PC-3 (cell line): ENCODE measurements at regions not wholly inside any gene's neighbourhood (a gene's known extent, or its start where the extent isn't known, plus 50 kb on each side); places are given as distances from the start of the nearest gene placed in this dataset.

Experiments
- ATAC-seq: fragments of 200-7000 bp; cut with Tn5 transposase; 2 replicates; pipeline ENCODE4 v1.9.1; 2020; ENCODE audit warnings: mild to moderate bottlenecking, moderate library complexity
- BruUV-seq: library from RNA; stranded (reverse); fragments of 400-500 nt; replicated peaks from 2 replicates; lab custom pipeline; 2021; lab: Mats Ljungman, UMichigan
- CTCF ChIA-PET: fragments of 300-600 bp; sonication (Branson Sonifier 250); formaldehyde crosslinking; loops from one replicate; lab custom pipeline; 2022; ENCODE audit warnings: antibody characterized with exemption; lab: Charles Lee
- POLR2A ChIA-PET: fragments of 300-600 bp; sonication (Branson Sonifier 250); formaldehyde crosslinking; loops from one replicate; lab custom pipeline; 2022; ENCODE audit warnings: antibody characterized with exemption; ENCODE audit not compliant: unreplicated experiment; lab: Charles Lee
- DNase-seq: peaks from one replicate; pipeline ENCODE4 v3.0.0-alpha.2; 2015
- H2AFZ ChIP-seq: fragments of 300-600 bp; sonication (generic); 2 replicates; pipeline ENCODE4 v1.6.0; 2016; ENCODE audit warnings: antibody characterized with exemption, low read length
- H3F3A ChIP-seq: fragments of 300-600 bp; sonication (generic); one replicate; pipeline ENCODE4 v1.6.0; 2017; ENCODE audit warnings: antibody characterized with exemption, low read length, control low read depth, mild to moderate bottlenecking; ENCODE audit not compliant: unreplicated experiment
- H3K27ac ChIP-seq: fragments of 300-600 bp; sonication (generic); 2 replicates; pipeline ENCODE4 v1.5.1; 2016; ENCODE audit warnings: mild to moderate bottlenecking, low read length
- H3K27me3 ChIP-seq: fragments of 300-600 bp; sonication (generic); 2 replicates; pipeline ENCODE4 v1.6.1; 2016; ENCODE audit warnings: low read length, mixed read lengths
- H3K36me3 ChIP-seq: fragments of 300-600 bp; sonication (generic); 2 replicates; pipeline ENCODE4 v1.6.1; 2016; ENCODE audit warnings: low read depth, mixed run types, low read length, mixed read lengths
- H3K4me1 ChIP-seq: fragments of 300-600 bp; sonication (generic); 2 replicates; pipeline ENCODE4 v1.5.1; 2016; ENCODE audit warnings: low read length; ENCODE audit not compliant: insufficient read depth
- H3K4me2 ChIP-seq: fragments of 300-600 bp; sonication (generic); 2 replicates; pipeline ENCODE4 v1.6.0; 2016; ENCODE audit warnings: low read length
- H3K4me3 ChIP-seq: fragments of 300-600 bp; sonication (generic); 2 replicates; pipeline ENCODE4 v1.5.1; 2016; ENCODE audit warnings: mild to moderate bottlenecking, low read length, mixed read lengths
- H3K79me2 ChIP-seq: fragments of 300-600 bp; sonication (generic); 2 replicates; pipeline ENCODE4 v1.6.1; 2017; ENCODE audit warnings: low read length, mixed read lengths
- H3K9ac ChIP-seq: fragments of 300-600 bp; sonication (generic); 2 replicates; pipeline ENCODE4 v1.6.0; 2016; ENCODE audit warnings: mild to moderate bottlenecking, low read length
- H3K9me2 ChIP-seq: fragments of 300-600 bp; sonication (generic); replicated peaks from 2 replicates; pipeline ENCODE4 v1.6.1; 2016; ENCODE audit warnings: mixed run types, low read length, mixed read lengths
- H3K9me3 ChIP-seq: fragments of 300-600 bp; sonication (generic); 2 replicates; pipeline ENCODE4 v1.6.1; 2016; ENCODE audit warnings: low read length, mixed read lengths
- H4K20me1 ChIP-seq: fragments of 300-600 bp; sonication (generic); 2 replicates; pipeline ENCODE4 v1.6.1; 2016; ENCODE audit warnings: low read length, mixed read lengths
- EZH2 ChIP-seq: fragments of 300-600 bp; sonication (generic); IDR thresholded peaks from one replicate; pipeline ENCODE4 v1.6.1; 2017; ENCODE audit warnings: antibody characterized with exemption, mild to moderate bottlenecking, low read length; ENCODE audit not compliant: unreplicated experiment
- EZH2phosphoT487 ChIP-seq: fragments of 300-600 bp; sonication (generic); IDR thresholded peaks from 2 replicates; pipeline ENCODE4 v1.6.1; 2018; ENCODE audit warnings: mild to moderate bottlenecking, antibody characterized with exemption, low read length, borderline replicate concordance
- intact Hi-C: fragments of 100-400 bp; cut with micrococcal nuclease; formaldehyde crosslinking; loops from 2 replicates; pipeline ENCODE4 v1.9.0; 2023
- TF ChIP-seq, protein P1 (sequence below): fragments of 300-600 bp; sonication (generic); conservative IDR thresholded peaks from 2 replicates; pipeline ENCODE4 v1.5.1; 2017; ENCODE audit warnings: antibody characterized with exemption, low read depth, mild to moderate bottlenecking, low read length

DNA sequence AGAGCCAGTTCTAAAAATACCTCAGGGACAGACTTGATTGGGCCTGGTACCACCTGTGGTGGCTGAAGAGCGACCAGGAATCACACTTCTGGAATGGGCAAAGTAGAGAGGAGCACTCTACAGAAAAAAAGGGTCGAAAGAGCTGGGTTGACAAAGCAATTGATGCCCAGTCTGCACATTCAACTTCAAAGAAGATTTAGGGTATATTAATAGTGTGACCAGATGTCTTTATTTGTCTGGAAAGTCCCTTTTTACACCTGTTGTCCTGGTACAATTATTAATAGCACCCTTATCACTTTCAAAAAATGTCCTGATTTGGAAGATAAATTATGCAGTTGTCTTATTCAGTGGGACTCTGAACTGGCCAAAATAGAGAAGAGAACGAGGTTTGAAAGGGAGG, 137.5 kb downstream of the DYRK2 start:
- H3K36me3 ChIP-seq = no peaks in the 10 kb centered on the region
- TF ChIP-seq EZH2 (no peak), EZH2phosphoT487 (no peak)
- TF ChIP-seq, protein P1, sequence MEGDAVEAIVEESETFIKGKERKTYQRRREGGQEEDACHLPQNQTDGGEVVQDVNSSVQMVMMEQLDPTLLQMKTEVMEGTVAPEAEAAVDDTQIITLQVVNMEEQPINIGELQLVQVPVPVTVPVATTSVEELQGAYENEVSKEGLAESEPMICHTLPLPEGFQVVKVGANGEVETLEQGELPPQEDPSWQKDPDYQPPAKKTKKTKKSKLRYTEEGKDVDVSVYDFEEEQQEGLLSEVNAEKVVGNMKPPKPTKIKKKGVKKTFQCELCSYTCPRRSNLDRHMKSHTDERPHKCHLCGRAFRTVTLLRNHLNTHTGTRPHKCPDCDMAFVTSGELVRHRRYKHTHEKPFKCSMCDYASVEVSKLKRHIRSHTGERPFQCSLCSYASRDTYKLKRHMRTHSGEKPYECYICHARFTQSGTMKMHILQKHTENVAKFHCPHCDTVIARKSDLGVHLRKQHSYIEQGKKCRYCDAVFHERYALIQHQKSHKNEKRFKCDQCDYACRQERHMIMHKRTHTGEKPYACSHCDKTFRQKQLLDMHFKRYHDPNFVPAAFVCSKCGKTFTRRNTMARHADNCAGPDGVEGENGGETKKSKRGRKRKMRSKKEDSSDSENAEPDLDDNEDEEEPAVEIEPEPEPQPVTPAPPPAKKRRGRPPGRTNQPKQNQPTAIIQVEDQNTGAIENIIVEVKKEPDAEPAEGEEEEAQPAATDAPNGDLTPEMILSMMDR = no peak
- no peaks in the 10 kb centered on the region for H3K27me3 ChIP-seq
- no peaks in the 10 kb centered on the region for H3K9me3 ChIP-seq
- H3K79me2 ChIP-seq = no peaks in the 10 kb centered on the region
- intact Hi-C loops = no loop called here
- peaks cover 10% of the 10 kb centered on the region; the same call in 1 of the 2 replicates for H3K4me1 ChIP-seq
- no peaks in the 10 kb centered on the region for H3F3A ChIP-seq
- no peak for DNase-seq
- no TSS peak for BruUV-seq
- no peaks in the 10 kb centered on the region for H3K9me2 ChIP-seq
- no peak overlapping the region for H3K4me2 ChIP-seq
- ChIA-PET POLR2A (no interaction called here), CTCF (no interaction called here)
- H3K4me3 ChIP-seq = no peak overlapping the region
- no peak overlapping the region for H2AFZ ChIP-seq
- H4K20me1 ChIP-seq = no peaks in the 10 kb centered on the region
- no peak overlapping the region for H3K9ac ChIP-seq
- ATAC-seq = no peak
- no peak overlapping the region for H3K27ac ChIP-seq

DNA sequence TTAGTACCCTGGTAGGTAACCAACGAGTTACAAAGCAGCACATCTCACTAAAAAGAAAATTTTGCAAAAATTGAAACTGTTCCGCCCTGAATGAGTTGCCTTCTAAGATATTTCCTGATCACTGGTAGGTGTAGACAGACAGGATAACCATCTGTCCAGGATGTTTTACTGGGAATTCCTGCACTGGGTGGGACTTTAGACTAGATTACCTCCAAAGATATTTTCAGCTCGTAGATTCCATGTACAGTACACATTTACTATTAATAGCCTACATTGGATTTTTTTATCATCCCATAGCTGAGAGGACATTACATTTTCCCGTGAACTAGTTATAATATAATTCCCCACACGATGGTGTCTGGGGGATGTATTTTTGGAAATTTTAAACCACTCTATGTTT, 139.6 kb downstream of the DYRK2 start:
- peak; percentile 54; the same call in 1 of the 2 replicates for ATAC-seq
- no peak overlapping the region for H3K9ac ChIP-seq
- H3F3A ChIP-seq = no peaks in the 10 kb centered on the region
- H3K9me2 ChIP-seq = no peaks in the 10 kb centered on the region
- H3K27me3 ChIP-seq = no peaks in the 10 kb centered on the region
- no peaks in the 10 kb centered on the region for H3K36me3 ChIP-seq
- intact Hi-C loops = no loop called here
- POLR2A ChIA-PET = no interaction called here
- no peak overlapping the region for H3K4me2 ChIP-seq
- H3K27ac ChIP-seq = no peak overlapping the region
- peaks cover 10% of the 10 kb centered on the region; the same call in 1 of the 2 replicates for H3K4me1 ChIP-seq
- H2AFZ ChIP-seq = no peak overlapping the region
- peak; percentile 40 for DNase-seq
- TF ChIP-seq EZH2 (no peak), EZH2phosphoT487 (no peak)
- TF ChIP-seq, protein P1 = no peak
- no peak overlapping the region for H3K4me3 ChIP-seq
- CTCF ChIA-PET = no interaction called here
- no peaks in the 10 kb centered on the region for H3K9me3 ChIP-seq
- H3K79me2 ChIP-seq = no peaks in the 10 kb centered on the region
- no TSS peak for BruUV-seq
- H4K20me1 ChIP-seq = no peaks in the 10 kb centered on the region

DNA sequence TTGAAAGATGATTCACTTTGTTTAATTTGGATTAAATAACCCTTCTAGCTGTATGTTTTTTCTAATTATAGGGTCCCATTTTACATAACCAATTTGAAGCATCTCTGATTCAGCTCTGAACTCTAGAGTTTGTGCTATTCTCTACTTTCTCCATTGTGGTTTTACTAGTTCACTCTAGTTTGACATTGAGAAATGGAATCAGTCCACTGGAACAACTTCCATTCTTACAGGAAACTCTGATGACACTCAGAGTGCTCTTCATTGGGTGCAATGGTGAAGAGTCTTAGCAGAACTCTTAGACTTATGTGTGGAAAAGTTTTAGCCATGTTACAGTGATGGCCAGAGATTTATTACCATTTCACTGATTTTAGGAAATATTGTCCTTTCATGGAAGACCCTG, 140.7 kb downstream of the DYRK2 start:
- no peak overlapping the region for H3K4me2 ChIP-seq
- CTCF ChIA-PET = no interaction called here
- no TSS peak for BruUV-seq

More for the DNA sequence above, 140.7 kb downstream of the DYRK2 start:
- H3F3A ChIP-seq = no peaks in the 10 kb centered on the region
- no peaks in the 10 kb centered on the region for H4K20me1 ChIP-seq
- no peaks in the 10 kb centered on the region for H3K9me3 ChIP-seq
- TF ChIP-seq, protein P1 = no peak
- no peak for TF ChIP-seq EZH2
- no peak for TF ChIP-seq EZH2phosphoT487
- no peak overlapping the region for H3K27ac ChIP-seq
- H3K9ac ChIP-seq = no peak overlapping the region
- no peaks in the 10 kb centered on the region for H3K36me3 ChIP-seq
- H3K79me2 ChIP-seq = no peaks in the 10 kb centered on the region
- DNase-seq (no peak), ATAC-seq (no peak)
- intact Hi-C loops = no loop called here
- no peaks in the 10 kb centered on the region for H3K27me3 ChIP-seq
- H2AFZ ChIP-seq = no peak overlapping the region
- H3K4me3 ChIP-seq = no peak overlapping the region
- no peaks in the 10 kb centered on the region for H3K9me2 ChIP-seq
- H3K4me1 ChIP-seq = peaks cover 5% of the 10 kb centered on the region; the same call in 1 of the 2 replicates
- POLR2A ChIA-PET = interaction anchor here (0.6 kb wide), 1 partner anchor 516 kb away, joined by 13 read pairs; no protein-coding TSS in a partner anchor
